ENCODE measurements at regions not wholly inside any gene's neighbourhood (a gene's known extent, or its start where the extent isn't known, plus 50 kb on each side); places are given as distances from the start of the nearest gene placed in this dataset.

GRCh38 chr21:14734191-14734590 is 188.1 kb upstream of the SAMSN1 start:
- WGBS, 2 donors = 87% methylated on average over 3 of the region's 3 CpGs
- Histone ChIP-seq H3K27me3 (no peaks in the 10 kb centered on the region), H3K9me3 (no peaks in the 10 kb centered on the region), H3K4me3 (no peak overlapping the region), H3K36me3 (ENCODE audit: low read depth, missing control alignments) (no peaks in the 10 kb centered on the region), H3K27ac (no peak overlapping the region), H3K4me1 (no peaks in the 10 kb centered on the region)
- no peak for DNase-seq
- TF ChIP-seq POLR2A (IDR thresholded peaks at IDR 0.05) (no peak), CTCF (IDR thresholded peaks at IDR 0.05) (no peak)
- intact Hi-C loops (cut with DNase I; ENCODE audit: low total_unique reads) = no loop called here

GRCh38 chr21:14725219-14725618 is 179.1 kb upstream of the SAMSN1 start:
- Histone ChIP-seq H3K4me3 (no peak overlapping the region), H3K4me1 (no peaks in the 10 kb centered on the region), H3K27me3 (no peaks in the 10 kb centered on the region), H3K9me3 (no peaks in the 10 kb centered on the region), H3K27ac (no peak overlapping the region), H3K36me3 (ENCODE audit: low read depth, missing control alignments) (no peaks in the 10 kb centered on the region)
- intact Hi-C loops (cut with DNase I; ENCODE audit: low total_unique reads) = no loop called here
- 95 to 97% methylated on average over 4 of the region's 4 CpGs for WGBS, 2 donors
- DNase-seq = no peak
- TF ChIP-seq CTCF (IDR thresholded peaks at IDR 0.05) = no peak

GRCh38 chr21:14722841-14723483 is 176.8 kb upstream of the SAMSN1 start:
- intact Hi-C loops (cut with DNase I; ENCODE audit: low total_unique reads) = no loop called here
- no peak for TF ChIP-seq POLR2A (IDR thresholded peaks at IDR 0.05)
- TF ChIP-seq CTCF (IDR thresholded peaks at IDR 0.05) = no peak

GRCh38 chr21:14720237-14720636 is 174.1 kb upstream of the SAMSN1 start:
- no peaks in the 10 kb centered on the region for H3K27me3 ChIP-seq
- H3K4me1 ChIP-seq = no peaks in the 10 kb centered on the region
- DNase-seq = no peak
- intact Hi-C loops (cut with DNase I; ENCODE audit: low total_unique reads) = no loop called here
- H3K4me3 ChIP-seq = no peak overlapping the region
- no peaks in the 10 kb centered on the region for H3K9me3 ChIP-seq
- TF ChIP-seq CTCF (IDR thresholded peaks at IDR 0.05) (no peak), POLR2A (IDR thresholded peaks at IDR 0.05) (no peak)
- WGBS, 2 donors = 47 to 65% methylated on average over 4 of the region's 4 CpGs
- H3K36me3 ChIP-seq (ENCODE audit: low read depth, missing control alignments) = no peaks in the 10 kb centered on the region
- H3K27ac ChIP-seq = no peak overlapping the region

More at GRCh38 chr21:14722841-14723483, 176.8 kb upstream of the SAMSN1 start:
- H3K9me3 ChIP-seq = no peaks in the 10 kb centered on the region
- DNase-seq = no peak
- no peak overlapping the region for H3K4me3 ChIP-seq
- H3K27ac ChIP-seq = no peak overlapping the region
- no peaks in the 10 kb centered on the region for H3K4me1 ChIP-seq
- no peaks in the 10 kb centered on the region for H3K27me3 ChIP-seq
- WGBS, 2 donors = 83 to 90% methylated on average over 6 of the region's 6 CpGs
- no peaks in the 10 kb centered on the region for H3K36me3 ChIP-seq (ENCODE audit: low read depth, missing control alignments)

- H3K36me3 ChIP-seq (ENCODE audit: low read depth, missing control alignments) = no peaks in the 10 kb centered on the region
- H3K27me3 ChIP-seq = no peaks in the 10 kb centered on the region
- no peak overlapping the region for H3K27ac ChIP-seq
- WGBS, 2 donors = 80 to 85% methylated on average over 6 of the region's 6 CpGs
- DNase-seq = no peak
- TF ChIP-seq CTCF (IDR thresholded peaks at IDR 0.05) (no peak), POLR2A (IDR thresholded peaks at IDR 0.05) (no peak)
- no peak overlapping the region for H3K4me3 ChIP-seq
- intact Hi-C loops (cut with DNase I; ENCODE audit: low total_unique reads) = no loop called here
- H3K4me1 ChIP-seq = no peaks in the 10 kb centered on the region
- no peaks in the 10 kb centered on the region for H3K9me3 ChIP-seq
Measured at GRCh38 chr21:14718951-14719350, 172.8 kb upstream of the SAMSN1 start.
